Activated T-helper 2 cell treated with anti-CD3 and anti-CD28 coated beads, Interferon-gamma antibody, Interleukin-2, Interleukin-4, amounts not matched to agents 10 μg/mL and 5 μg/mL and 100 μg/mL, durations not matched to agents 14 hours and 24 hours and 36 hours (primary cell): ENCODE measurements at regions not wholly inside any gene's neighbourhood (a gene's known extent, or its start where the extent isn't known, plus 50 kb on each side); places are given as distances from the start of the nearest gene placed in this dataset.

Experiments used
- DNase-seq: peaks from one replicate; pipeline ENCODE4 v3.0.0; 2021; ENCODE audit warnings: low spot score
- H3K27ac Mint-ChIP-seq: one replicate; pipeline ENCODE4 v1.8.0; 2021; ENCODE audit warnings: mixed read lengths
- H3K27me3 Mint-ChIP-seq: one replicate; pipeline ENCODE4 v1.8.0; 2021; ENCODE audit warnings: low read depth, mixed read lengths
- H3K36me3 Mint-ChIP-seq: one replicate; pipeline ENCODE4 v1.8.0; 2021; ENCODE audit warnings: low read depth, mixed read lengths
- H3K4me1 Mint-ChIP-seq: one replicate; pipeline ENCODE4 v1.8.0; 2021; ENCODE audit warnings: low read depth, mixed read lengths
- H3K4me3 Mint-ChIP-seq: one replicate; pipeline ENCODE4 v1.8.0; 2021; ENCODE audit warnings: low read depth, mild to moderate bottlenecking, moderate library complexity, mixed read lengths
- H3K9me3 Mint-ChIP-seq: one replicate; pipeline ENCODE4 v1.8.0; 2021; ENCODE audit warnings: mixed read lengths
- intact Hi-C: fragments of 100-400 bp; cut with micrococcal nuclease; formaldehyde crosslinking; loops from one replicate; pipeline ENCODE4 v1.15.1; 2023

GRCh38 chr2:234641086-234641485 lies 144.2 kb upstream of the ARL4C start:
- Mint-ChIP-seq H3K9me3 (peaks cover 15% of the 10 kb centered on the region), H3K4me1 (no peaks in the 10 kb centered on the region), H3K27ac (no peak overlapping the region), H3K4me3 (no peak overlapping the region), H3K36me3 (no peaks in the 10 kb centered on the region), H3K27me3 (no peaks in the 10 kb centered on the region)
- intact Hi-C loops = no loop called here
- DNase-seq = no peak

GRCh38 chr2:234640657-234641056 lies 143.8 kb upstream of the ARL4C start:
- no peaks in the 10 kb centered on the region for H3K36me3 Mint-ChIP-seq
- no peak overlapping the region for H3K27ac Mint-ChIP-seq
- no peaks in the 10 kb centered on the region for H3K27me3 Mint-ChIP-seq
- no peak for DNase-seq
- peaks cover 15% of the 10 kb centered on the region for H3K9me3 Mint-ChIP-seq
- H3K4me1 Mint-ChIP-seq = no peaks in the 10 kb centered on the region
- intact Hi-C loops = no loop called here
- no peak overlapping the region for H3K4me3 Mint-ChIP-seq

GRCh38 chr2:234638966-234639365 lies 142.1 kb upstream of the ARL4C start:
- Mint-ChIP-seq H3K27ac (no peak overlapping the region), H3K27me3 (no peaks in the 10 kb centered on the region), H3K9me3 (peaks cover 15% of the 10 kb centered on the region), H3K4me3 (no peak overlapping the region), H3K36me3 (no peaks in the 10 kb centered on the region), H3K4me1 (no peaks in the 10 kb centered on the region)
- DNase-seq = no peak
- intact Hi-C loops = no loop called here

- no peaks in the 10 kb centered on the region for H3K36me3 Mint-ChIP-seq
- no peak overlapping the region for H3K4me3 Mint-ChIP-seq
- H3K27me3 Mint-ChIP-seq = peaks cover 1% of the 10 kb centered on the region
- intact Hi-C loops = no loop called here
- H3K9me3 Mint-ChIP-seq = no peaks in the 10 kb centered on the region
- no peaks in the 10 kb centered on the region for H3K4me1 Mint-ChIP-seq
- no peak for DNase-seq
- H3K27ac Mint-ChIP-seq = no peak overlapping the region
Observed at GRCh38 chr2:234635284-234635683, 138.4 kb upstream of the ARL4C start.

GRCh38 chr2:234633581-234634230 lies 136.8 kb upstream of the ARL4C start:
- no peaks in the 10 kb centered on the region for H3K36me3 Mint-ChIP-seq

GRCh38 chr2:234632527-234633391 lies 135.9 kb upstream of the ARL4C start:
- Mint-ChIP-seq H3K36me3 (no peaks in the 10 kb centered on the region), H3K27me3 (peaks cover 4% of the 10 kb centered on the region), H3K4me1 (no peaks in the 10 kb centered on the region), H3K9me3 (no peaks in the 10 kb centered on the region), H3K4me3 (no peak overlapping the region), H3K27ac (no peak overlapping the region)
- intact Hi-C loops = no loop called here
- DNase-seq = no peak

More at GRCh38 chr2:234633581-234634230, 136.8 kb upstream of the ARL4C start:
- Mint-ChIP-seq H3K9me3 (no peaks in the 10 kb centered on the region), H3K4me3 (no peak overlapping the region), H3K4me1 (no peaks in the 10 kb centered on the region), H3K27me3 (peaks cover 4% of the 10 kb centered on the region), H3K27ac (no peak overlapping the region)
- no peak for DNase-seq
- intact Hi-C loops = no loop called here

GRCh38 chr2:234631646-234632514 lies 135.0 kb upstream of the ARL4C start:
- Mint-ChIP-seq H3K27ac (no peak overlapping the region), H3K9me3 (no peaks in the 10 kb centered on the region), H3K36me3 (no peaks in the 10 kb centered on the region), H3K4me1 (no peaks in the 10 kb centered on the region), H3K27me3 (peaks cover 4% of the 10 kb centered on the region), H3K4me3 (no peak overlapping the region)
- DNase-seq = no peak
- intact Hi-C loops = no loop called here

GRCh38 chr2:234630801-234631261 lies 133.9 kb upstream of the ARL4C start:
- no peak for DNase-seq
- Mint-ChIP-seq H3K9me3 (no peaks in the 10 kb centered on the region), H3K27me3 (peaks cover 6% of the 10 kb centered on the region), H3K4me1 (no peaks in the 10 kb centered on the region), H3K36me3 (no peaks in the 10 kb centered on the region), H3K4me3 (no peak overlapping the region), H3K27ac (no peak overlapping the region)
- intact Hi-C loops = no loop called here

- Mint-ChIP-seq H3K4me3 (no peak overlapping the region), H3K9me3 (no peaks in the 10 kb centered on the region), H3K27ac (no peak overlapping the region), H3K4me1 (no peaks in the 10 kb centered on the region), H3K27me3 (peaks cover 6% of the 10 kb centered on the region), H3K36me3 (no peaks in the 10 kb centered on the region)
- DNase-seq = no peak
- intact Hi-C loops = no loop called here
Observed at GRCh38 chr2:234629596-234629995, 132.7 kb upstream of the ARL4C start.

GRCh38 chr2:234628953-234629352 lies 132.1 kb upstream of the ARL4C start:
- DNase-seq = no peak
- intact Hi-C loops = no loop called here
- no peaks in the 10 kb centered on the region for H3K9me3 Mint-ChIP-seq
- H3K36me3 Mint-ChIP-seq = no peaks in the 10 kb centered on the region
- H3K27me3 Mint-ChIP-seq = peaks cover 6% of the 10 kb centered on the region
- no peaks in the 10 kb centered on the region for H3K4me1 Mint-ChIP-seq
- H3K27ac Mint-ChIP-seq = no peak overlapping the region
- no peak overlapping the region for H3K4me3 Mint-ChIP-seq

GRCh38 chr2:234627308-234627707 lies 130.4 kb upstream of the ARL4C start:
- intact Hi-C loops = no loop called here

GRCh38 chr2:234626566-234627130 lies 129.8 kb upstream of the ARL4C start:
- H3K27ac Mint-ChIP-seq = no peak overlapping the region
- H3K9me3 Mint-ChIP-seq = no peaks in the 10 kb centered on the region
- intact Hi-C loops = no loop called here
- H3K4me3 Mint-ChIP-seq = no peak overlapping the region
- peaks cover 8% of the 10 kb centered on the region for H3K27me3 Mint-ChIP-seq
- no peak for DNase-seq
- no peaks in the 10 kb centered on the region for H3K4me1 Mint-ChIP-seq
- H3K36me3 Mint-ChIP-seq = no peaks in the 10 kb centered on the region

More at GRCh38 chr2:234627308-234627707, 130.4 kb upstream of the ARL4C start:
- H3K9me3 Mint-ChIP-seq = no peaks in the 10 kb centered on the region
- H3K27me3 Mint-ChIP-seq = peaks cover 8% of the 10 kb centered on the region
- H3K27ac Mint-ChIP-seq = no peak overlapping the region
- no peaks in the 10 kb centered on the region for H3K4me1 Mint-ChIP-seq
- H3K36me3 Mint-ChIP-seq = no peaks in the 10 kb centered on the region
- no peak overlapping the region for H3K4me3 Mint-ChIP-seq
- no peak for DNase-seq
